ENCODE measurements at regions not wholly inside any gene's neighbourhood (a gene's known extent, or its start where the extent isn't known, plus 50 kb on each side); places are given as distances from the start of the nearest gene placed in this dataset.

DNA sequence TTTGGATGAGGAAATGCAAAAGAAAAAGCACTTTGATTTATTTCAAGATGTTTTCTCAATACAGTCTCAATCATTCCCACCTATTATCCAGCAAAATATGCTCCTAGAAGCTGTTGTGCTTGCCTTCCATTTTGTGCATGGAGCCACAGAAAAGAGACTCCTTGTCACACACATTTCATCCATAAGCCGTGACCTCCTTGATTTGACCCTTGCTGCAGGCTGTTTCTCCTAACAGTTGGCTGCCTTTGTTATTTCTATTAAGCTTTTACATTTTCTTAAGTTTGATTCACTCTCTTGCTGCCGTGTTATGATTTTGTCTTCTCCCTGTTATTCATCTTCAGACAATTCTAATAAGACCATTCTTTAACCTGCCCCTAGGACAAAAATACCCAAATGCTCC is 124.2 kb upstream of the PLAAT1 start:
- H3K4me1 ChIP-seq (ENCODE audit: insufficient read depth, insufficient read length): no peaks in the 10 kb centered on the region
- DNase-seq (ENCODE audit: low read depth, low spot score): no peak
- peaks cover 6% of the 10 kb centered on the region; the same call in 1 of the 2 replicates for H3K9me3 ChIP-seq (ENCODE audit: insufficient read depth, low read length)
- TF ChIP-seq YY1 (IDR thresholded peaks at IDR 0.05; ENCODE audit: insufficient read depth, insufficient read length) (no peak), SUZ12 (IDR thresholded peaks at IDR 0.05; ENCODE audit: extremely low read depth, insufficient read depth, insufficient read length) (no peak), ZNF274 (IDR thresholded peaks at IDR 0.05; ENCODE audit: low read depth, low read length) (no peak)
- H3K4me3 ChIP-seq (ENCODE audit: insufficient read length, low read depth): no peak overlapping the region
- no peak overlapping the region for H3K9ac ChIP-seq (ENCODE audit: insufficient read length, low read depth)
- H3K27me3 ChIP-seq (ENCODE audit: insufficient read depth, insufficient read length): no peaks in the 10 kb centered on the region
- H3K36me3 ChIP-seq (ENCODE audit: insufficient read depth, insufficient read length, low read length): no peaks in the 10 kb centered on the region

DNA sequence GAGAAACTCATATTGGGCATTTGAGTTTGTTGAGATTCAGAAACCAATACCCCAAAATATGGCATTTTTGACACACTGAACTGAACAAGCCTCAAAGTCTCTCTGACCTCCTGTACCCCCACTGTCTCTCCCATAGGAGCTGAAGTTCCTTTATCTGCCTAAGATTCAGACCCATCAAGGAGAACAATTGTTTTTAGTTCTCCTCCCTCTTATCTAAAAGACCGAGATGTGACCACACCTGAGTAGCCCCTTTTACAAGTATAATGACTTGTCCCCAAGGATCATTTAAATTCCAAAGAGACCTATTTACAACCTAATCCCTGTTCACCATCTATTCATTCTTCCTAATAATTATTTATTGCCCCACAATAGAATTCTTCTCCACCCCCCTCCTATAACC is 122.1 kb upstream of the PLAAT1 start:
- H3K4me3 ChIP-seq (ENCODE audit: insufficient read length, low read depth): no peak overlapping the region
- no peak for TF ChIP-seq ZNF274 (IDR thresholded peaks at IDR 0.05; ENCODE audit: low read depth, low read length)
- TF ChIP-seq YY1 (IDR thresholded peaks at IDR 0.05; ENCODE audit: insufficient read depth, insufficient read length): no peak
- no peak for TF ChIP-seq SUZ12 (IDR thresholded peaks at IDR 0.05; ENCODE audit: extremely low read depth, insufficient read depth, insufficient read length)

DNA sequence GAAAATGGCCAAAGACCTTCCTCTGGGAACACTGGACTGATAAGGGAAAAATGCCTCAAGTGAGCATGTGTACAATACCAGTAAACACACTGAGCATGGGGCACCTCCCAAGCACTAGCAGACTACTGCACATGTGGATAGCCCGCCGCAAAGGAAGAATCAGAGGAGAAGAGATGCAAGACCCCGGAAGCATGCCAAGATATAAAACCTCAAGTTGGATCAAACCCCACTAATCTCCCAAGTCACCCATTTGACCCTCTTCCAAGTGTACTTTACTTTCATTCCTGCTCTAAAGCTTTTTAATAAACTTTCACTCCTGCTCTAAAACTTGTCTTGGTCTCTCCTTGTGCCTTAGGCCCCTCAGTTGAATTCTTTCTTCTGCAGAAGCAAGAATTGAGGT is 121.1 kb upstream of the PLAAT1 start:
- DNase-seq (ENCODE audit: low read depth, low spot score): no peak
- no peaks in the 10 kb centered on the region for H3K4me1 ChIP-seq (ENCODE audit: insufficient read depth, insufficient read length)
- H3K9me3 ChIP-seq (ENCODE audit: insufficient read depth, low read length): peaks cover 6% of the 10 kb centered on the region; the same call in 1 of the 2 replicates
- no peak for TF ChIP-seq ZNF274 (IDR thresholded peaks at IDR 0.05; ENCODE audit: low read depth, low read length)
- TF ChIP-seq YY1 (IDR thresholded peaks at IDR 0.05; ENCODE audit: insufficient read depth, insufficient read length): no peak
- no peak for TF ChIP-seq SUZ12 (IDR thresholded peaks at IDR 0.05; ENCODE audit: extremely low read depth, insufficient read depth, insufficient read length)
- H3K9ac ChIP-seq (ENCODE audit: insufficient read length, low read depth): no peak overlapping the region
- H3K36me3 ChIP-seq (ENCODE audit: insufficient read depth, insufficient read length, low read length): no peaks in the 10 kb centered on the region
- H3K27me3 ChIP-seq (ENCODE audit: insufficient read depth, insufficient read length): no peaks in the 10 kb centered on the region
- H3K4me3 ChIP-seq (ENCODE audit: insufficient read length, low read depth): no peak overlapping the region

More for the DNA sequence above, 122.1 kb upstream of the PLAAT1 start:
- no peak overlapping the region for H3K9ac ChIP-seq (ENCODE audit: insufficient read length, low read depth)
- H3K4me1 ChIP-seq (ENCODE audit: insufficient read depth, insufficient read length): no peaks in the 10 kb centered on the region
- H3K9me3 ChIP-seq (ENCODE audit: insufficient read depth, low read length): peaks cover 6% of the 10 kb centered on the region; the same call in 1 of the 2 replicates
- peak; percentile 44 for DNase-seq (ENCODE audit: low read depth, low spot score)
- no peaks in the 10 kb centered on the region for H3K27me3 ChIP-seq (ENCODE audit: insufficient read depth, insufficient read length)
- no peaks in the 10 kb centered on the region for H3K36me3 ChIP-seq (ENCODE audit: insufficient read depth, insufficient read length, low read length)

DNA sequence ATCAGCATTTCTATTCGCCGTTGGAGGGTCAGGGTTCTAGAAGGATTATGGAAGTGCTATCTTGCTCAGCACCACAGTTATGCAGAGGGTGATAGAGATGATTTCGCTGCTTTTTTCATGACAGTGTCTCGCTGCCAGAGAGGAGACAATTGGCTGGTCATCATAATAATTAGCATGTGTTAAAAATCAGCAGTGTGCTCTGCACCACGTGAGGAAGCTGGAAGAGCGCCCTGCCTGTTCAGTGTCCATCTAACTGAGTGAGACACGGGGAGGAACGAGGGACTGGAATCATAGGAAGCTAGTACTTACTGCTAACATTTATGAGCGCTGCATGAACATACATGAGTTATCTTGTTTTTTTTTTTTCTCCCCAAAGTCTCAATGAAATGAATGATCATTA is 116.2 kb upstream of the PLAAT1 start:
- Histone ChIP-seq H3K9ac (ENCODE audit: insufficient read length, low read depth) (no peak overlapping the region), H3K36me3 (ENCODE audit: insufficient read depth, insufficient read length, low read length) (no peaks in the 10 kb centered on the region), H3K4me1 (ENCODE audit: insufficient read depth, insufficient read length) (no peaks in the 10 kb centered on the region), H3K4me3 (ENCODE audit: insufficient read length, low read depth) (no peak overlapping the region), H3K27me3 (ENCODE audit: insufficient read depth, insufficient read length) (no peaks in the 10 kb centered on the region), H3K9me3 (ENCODE audit: insufficient read depth, low read length) (no peaks in the 10 kb centered on the region)
- DNase-seq (ENCODE audit: low read depth, low spot score): no peak
- TF ChIP-seq YY1 (IDR thresholded peaks at IDR 0.05; ENCODE audit: insufficient read depth, insufficient read length): no peak
- no peak for TF ChIP-seq ZNF274 (IDR thresholded peaks at IDR 0.05; ENCODE audit: low read depth, low read length)
- TF ChIP-seq SUZ12 (IDR thresholded peaks at IDR 0.05; ENCODE audit: extremely low read depth, insufficient read depth, insufficient read length): no peak

DNA sequence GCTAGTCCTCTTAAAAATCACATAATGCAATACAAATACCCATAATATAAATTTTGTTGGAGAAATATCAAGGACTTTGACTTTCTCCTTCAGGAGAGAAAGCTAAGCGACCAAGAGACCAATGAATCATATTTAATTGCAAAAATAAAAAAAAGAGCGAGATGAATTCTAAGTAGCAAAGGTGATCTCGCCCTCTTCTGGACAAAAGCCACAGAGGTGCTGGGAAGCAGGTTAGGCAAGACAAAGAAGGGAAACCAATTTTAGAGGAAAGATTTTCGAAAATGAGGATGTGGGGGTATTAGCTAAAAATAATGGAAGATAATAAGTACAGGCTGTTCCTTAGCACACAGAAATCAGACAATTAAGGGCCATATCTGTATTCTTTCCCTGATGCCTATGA is 111.4 kb upstream of the PLAAT1 start:
- TF ChIP-seq ZNF274 (IDR thresholded peaks at IDR 0.05; ENCODE audit: low read depth, low read length): no peak
- no peaks in the 10 kb centered on the region for H3K9me3 ChIP-seq (ENCODE audit: insufficient read depth, low read length)
- no peaks in the 10 kb centered on the region for H3K36me3 ChIP-seq (ENCODE audit: insufficient read depth, insufficient read length, low read length)
- H3K9ac ChIP-seq (ENCODE audit: insufficient read length, low read depth): no peak overlapping the region
- H3K4me1 ChIP-seq (ENCODE audit: insufficient read depth, insufficient read length): no peaks in the 10 kb centered on the region
- no peak overlapping the region for H3K4me3 ChIP-seq (ENCODE audit: insufficient read length, low read depth)
- DNase-seq (ENCODE audit: low read depth, low spot score): no peak
- no peaks in the 10 kb centered on the region for H3K27me3 ChIP-seq (ENCODE audit: insufficient read depth, insufficient read length)

DNA sequence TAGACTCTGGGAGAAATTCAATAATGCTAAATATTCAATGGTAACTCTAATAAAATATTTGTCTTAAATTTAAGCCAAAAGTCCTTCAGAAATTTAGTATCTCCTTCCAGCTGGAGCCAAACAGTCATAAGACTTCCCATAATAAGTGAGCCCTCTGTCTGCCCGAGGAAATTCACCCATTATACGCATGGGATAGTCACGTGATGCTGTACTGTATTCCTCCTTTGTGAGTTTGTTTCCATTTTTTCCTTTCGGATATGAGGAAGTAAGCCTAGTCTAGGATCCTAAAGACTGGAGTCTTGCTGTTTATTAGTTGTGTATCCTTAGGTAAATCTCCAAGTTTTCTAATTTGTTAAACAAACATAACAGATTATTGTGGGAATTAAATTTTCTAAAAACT is 110.4 kb upstream of the PLAAT1 start:
- Histone ChIP-seq H3K9ac (ENCODE audit: insufficient read length, low read depth) (no peak overlapping the region), H3K9me3 (ENCODE audit: insufficient read depth, low read length) (no peaks in the 10 kb centered on the region), H3K36me3 (ENCODE audit: insufficient read depth, insufficient read length, low read length) (no peaks in the 10 kb centered on the region)

DNA sequence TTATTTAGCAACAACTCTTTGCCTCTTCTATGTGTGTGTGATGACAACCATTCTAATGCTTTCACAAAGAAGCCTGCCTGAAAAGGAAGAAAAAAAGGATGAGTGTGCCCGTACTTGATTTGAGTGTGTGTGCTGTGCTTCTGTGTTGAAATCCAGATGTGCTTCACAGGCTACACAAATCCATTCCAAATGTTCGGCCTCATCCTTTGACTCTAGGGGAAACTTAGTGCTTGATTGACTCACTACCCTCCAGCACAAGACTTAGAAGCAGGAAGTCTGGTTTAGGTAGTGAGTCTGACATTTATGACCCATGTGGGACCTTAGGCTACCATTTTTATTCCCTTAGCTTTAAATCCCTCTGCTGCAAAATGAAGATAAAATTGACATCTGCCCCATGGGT is 108.8 kb upstream of the PLAAT1 start:
- Histone ChIP-seq H3K27me3 (ENCODE audit: insufficient read depth, insufficient read length) (no peaks in the 10 kb centered on the region), H3K9me3 (ENCODE audit: insufficient read depth, low read length) (no peaks in the 10 kb centered on the region), H3K9ac (ENCODE audit: insufficient read length, low read depth) (no peak overlapping the region), H3K4me1 (ENCODE audit: insufficient read depth, insufficient read length) (no peaks in the 10 kb centered on the region), H3K4me3 (ENCODE audit: insufficient read length, low read depth) (no peak overlapping the region), H3K36me3 (ENCODE audit: insufficient read depth, insufficient read length, low read length) (no peaks in the 10 kb centered on the region)
- no peak for DNase-seq (ENCODE audit: low read depth, low spot score)
- TF ChIP-seq SUZ12 (IDR thresholded peaks at IDR 0.05; ENCODE audit: extremely low read depth, insufficient read depth, insufficient read length) (no peak), ZNF274 (IDR thresholded peaks at IDR 0.05; ENCODE audit: low read depth, low read length) (no peak), YY1 (IDR thresholded peaks at IDR 0.05; ENCODE audit: insufficient read depth, insufficient read length) (no peak)

More for the DNA sequence above, 110.4 kb upstream of the PLAAT1 start:
- TF ChIP-seq SUZ12 (IDR thresholded peaks at IDR 0.05; ENCODE audit: extremely low read depth, insufficient read depth, insufficient read length) (no peak), YY1 (IDR thresholded peaks at IDR 0.05; ENCODE audit: insufficient read depth, insufficient read length) (no peak), ZNF274 (IDR thresholded peaks at IDR 0.05; ENCODE audit: low read depth, low read length) (no peak)
- no peaks in the 10 kb centered on the region for H3K27me3 ChIP-seq (ENCODE audit: insufficient read depth, insufficient read length)
- DNase-seq (ENCODE audit: low read depth, low spot score): no peak
- no peaks in the 10 kb centered on the region for H3K4me1 ChIP-seq (ENCODE audit: insufficient read depth, insufficient read length)
- H3K4me3 ChIP-seq (ENCODE audit: insufficient read length, low read depth): no peak overlapping the region

DNA sequence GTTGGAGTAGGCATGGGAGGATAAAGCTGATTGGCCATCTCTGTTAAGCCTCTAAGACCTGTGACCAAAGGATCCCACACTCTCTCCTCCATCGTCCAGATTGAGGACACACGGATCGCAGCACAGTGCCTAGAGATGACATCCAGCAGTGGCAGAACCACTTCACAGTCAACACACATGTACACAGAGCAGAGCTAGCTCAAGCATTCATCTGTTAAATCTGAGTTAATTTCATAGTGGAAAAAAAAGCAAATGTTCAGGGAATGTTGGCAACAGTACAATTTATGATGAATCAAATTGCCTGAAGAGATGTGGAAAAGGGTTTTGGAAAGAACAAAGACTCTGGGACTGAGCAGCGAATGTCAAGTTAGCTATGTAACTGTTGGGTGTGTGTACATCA is 108.1 kb upstream of the PLAAT1 start:
- Histone ChIP-seq H3K36me3 (ENCODE audit: insufficient read depth, insufficient read length, low read length) (no peaks in the 10 kb centered on the region), H3K9me3 (ENCODE audit: insufficient read depth, low read length) (no peaks in the 10 kb centered on the region), H3K9ac (ENCODE audit: insufficient read length, low read depth) (no peak overlapping the region), H3K27me3 (ENCODE audit: insufficient read depth, insufficient read length) (no peaks in the 10 kb centered on the region), H3K4me3 (ENCODE audit: insufficient read length, low read depth) (no peak overlapping the region), H3K4me1 (ENCODE audit: insufficient read depth, insufficient read length) (no peaks in the 10 kb centered on the region)
- TF ChIP-seq ZNF274 (IDR thresholded peaks at IDR 0.05; ENCODE audit: low read depth, low read length) (no peak), YY1 (IDR thresholded peaks at IDR 0.05; ENCODE audit: insufficient read depth, insufficient read length) (no peak), SUZ12 (IDR thresholded peaks at IDR 0.05; ENCODE audit: extremely low read depth, insufficient read depth, insufficient read length) (no peak)
- no peak for DNase-seq (ENCODE audit: low read depth, low spot score)

Measured in NT2/D1 (cell line).